ENCODE measurements at regions not wholly inside any gene's neighbourhood (a gene's known extent, or its start where the extent isn't known, plus 50 kb on each side); places are given as distances from the start of the nearest gene placed in this dataset.

GRCh38 chr13:75160984-75161383 lies 321.0 kb downstream of the TBC1D4 start:
- intact Hi-C loops (cut with DNase I, micrococcal nuclease), result no loop called here

DNA sequence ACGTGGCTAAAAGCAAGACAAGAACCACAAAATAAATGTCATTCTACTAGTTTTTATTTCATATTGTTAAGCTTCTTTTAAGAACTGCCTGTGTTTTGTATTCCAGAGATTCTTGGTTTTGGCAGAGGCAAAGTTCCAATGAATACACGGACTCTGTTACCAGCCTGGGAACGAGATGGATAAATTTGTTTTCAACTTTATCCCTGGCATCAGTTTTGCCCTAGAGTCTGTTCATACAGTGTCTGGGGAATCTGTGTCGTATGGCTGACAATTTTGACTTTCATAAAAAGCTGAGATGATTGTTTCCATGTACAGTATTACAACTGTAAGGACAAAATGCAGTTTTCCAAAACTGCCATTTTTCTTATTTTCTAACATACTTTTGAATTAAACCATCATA lies 327.6 kb downstream of the TBC1D4 start:
- Mint-ChIP-seq H3K9me3 (peaks cover 6% of the 10 kb centered on the region), H3K36me3 (ENCODE audit: low read depth) (no peaks in the 10 kb centered on the region), H3K27ac (no peak overlapping the region), H3K4me3 (no peak overlapping the region), H3K4me1 (ENCODE audit: low read depth) (no peaks in the 10 kb centered on the region), H3K27me3 (peaks cover 40% of the 10 kb centered on the region)
- ChIA-PET POLR2A (no interaction called here), CTCF (no interaction called here)
- TF ChIP-seq CTCF (IDR thresholded peaks at IDR 0.05), result no peak
- Histone ChIP-seq H3K27ac (ENCODE audit: low read depth in 1 of 2, low read length in 2 of 2) (no peak overlapping the region), H3K9me3 (ENCODE audit: control insufficient read depth in 1 of 2, insufficient read depth in 1 of 2, low read length in 2 of 2) (peaks cover 0 to 3% of the 10 kb centered on the region in 2 experiments), H3K4me3 (ENCODE audit: low read length) (no peak overlapping the region), H3K27me3 (ENCODE audit: control insufficient read depth in 1 of 2, insufficient read depth in 2 of 2, low read length in 2 of 2) (peaks cover 0 to 6% of the 10 kb centered on the region in 2 experiments), H3K36me3 (ENCODE audit: insufficient read depth, low read length) (no peaks in the 10 kb centered on the region), H3K4me1 (ENCODE audit: insufficient read depth, low read length) (no peaks in the 10 kb centered on the region)
- ATAC-seq (ENCODE audit: poor library complexity), result no peak
- intact Hi-C loops (cut with DNase I, micrococcal nuclease), result no loop called here
- DNase-seq, result no peak

More at GRCh38 chr13:75160984-75161383, 321.0 kb downstream of the TBC1D4 start:
- H3K4me1 Mint-ChIP-seq (ENCODE audit: low read depth), result no peaks in the 10 kb centered on the region
- H3K36me3 Mint-ChIP-seq (ENCODE audit: low read depth), result no peaks in the 10 kb centered on the region
- no peak overlapping the region for H3K27ac ChIP-seq (ENCODE audit: low read depth in 1 of 2, low read length in 2 of 2)
- H3K27me3 ChIP-seq (ENCODE audit: control insufficient read depth in 1 of 2, insufficient read depth in 2 of 2, low read length in 2 of 2), result peaks cover 0 to 4% of the 10 kb centered on the region in 2 experiments
- no peak overlapping the region for H3K4me3 Mint-ChIP-seq
- H3K4me3 ChIP-seq (ENCODE audit: low read length), result no peak overlapping the region
- no peak overlapping the region for H3K27ac Mint-ChIP-seq
- no peak for DNase-seq
- ChIA-PET POLR2A (no interaction called here), CTCF (no interaction called here)
- ATAC-seq (ENCODE audit: poor library complexity), result no peak
- H3K4me1 ChIP-seq (ENCODE audit: insufficient read depth, low read length), result no peaks in the 10 kb centered on the region
- H3K36me3 ChIP-seq (ENCODE audit: insufficient read depth, low read length), result no peaks in the 10 kb centered on the region
- H3K9me3 ChIP-seq (ENCODE audit: control insufficient read depth in 1 of 2, insufficient read depth in 1 of 2, low read length in 2 of 2), result no peaks in the 10 kb centered on the region
- peaks cover 16% of the 10 kb centered on the region for H3K27me3 Mint-ChIP-seq
- H3K9me3 Mint-ChIP-seq, result no peaks in the 10 kb centered on the region
- TF ChIP-seq CTCF (IDR thresholded peaks at IDR 0.05), result no peak

GRCh38 chr13:75153834-75154233 lies 328.1 kb downstream of the TBC1D4 start:
- ATAC-seq (ENCODE audit: poor library complexity) (no peak), DNase-seq (no peak)
- Histone ChIP-seq H3K27ac (ENCODE audit: low read depth in 1 of 2, low read length in 2 of 2) (no peak overlapping the region), H3K4me1 (ENCODE audit: insufficient read depth, low read length) (no peaks in the 10 kb centered on the region), H3K27me3 (ENCODE audit: control insufficient read depth in 1 of 2, insufficient read depth in 2 of 2, low read length in 2 of 2) (peaks cover 0 to 8% of the 10 kb centered on the region in 2 experiments), H3K4me3 (ENCODE audit: low read length) (no peak overlapping the region), H3K9me3 (ENCODE audit: control insufficient read depth in 1 of 2, insufficient read depth in 1 of 2, low read length in 2 of 2) (peaks cover 0 to 3% of the 10 kb centered on the region in 2 experiments), H3K36me3 (ENCODE audit: insufficient read depth, low read length) (no peaks in the 10 kb centered on the region)
- TF ChIP-seq CTCF (IDR thresholded peaks at IDR 0.05), result no peak
- intact Hi-C loops (cut with DNase I, micrococcal nuclease), result no loop called here
- H3K27me3 Mint-ChIP-seq, result peaks cover 44% of the 10 kb centered on the region
- CTCF ChIA-PET, result no interaction called here
- peaks cover 6% of the 10 kb centered on the region for H3K9me3 Mint-ChIP-seq
- no peak overlapping the region for H3K27ac Mint-ChIP-seq
- no peaks in the 10 kb centered on the region for H3K36me3 Mint-ChIP-seq (ENCODE audit: low read depth)
- POLR2A ChIA-PET, result no interaction called here
- H3K4me1 Mint-ChIP-seq (ENCODE audit: low read depth), result no peaks in the 10 kb centered on the region
- no peak overlapping the region for H3K4me3 Mint-ChIP-seq
